WTC11 (cell line): ENCODE measurements at regions not wholly inside any gene's neighbourhood (a gene's known extent, or its start where the extent isn't known, plus 50 kb on each side); places are given as distances from the start of the nearest gene placed in this dataset.
A peak's percentile ranks its signal among the peaks of the same experiment; 100 is the strongest.

Experiments used
- ATAC-seq: fragments of 200-7000 bp; cut with Tn5 transposase; 2 replicates; pipeline ENCODE4 v1.10.0; 2021; ENCODE audit warnings: mild to moderate bottlenecking, moderate library complexity
- CTCF ChIA-PET: fragments of 300-600 bp; sonication (Branson Sonifier 250); formaldehyde crosslinking; loops from one replicate; lab custom pipeline; 2021; ENCODE audit warnings: antibody characterized with exemption; lab: Charles Lee
- POLR2A ChIA-PET: fragments of 350-600 bp; sonication (Branson Sonifier 250); formaldehyde crosslinking; loops from one replicate; lab custom pipeline; 2021; ENCODE audit warnings: antibody characterized with exemption; lab: Charles Lee
- DNase-seq: peaks from one replicate; pipeline ENCODE4 v3.0.0; 2021; ENCODE audit warnings: low spot score
- H3K27ac Mint-ChIP-seq: 2 replicates; pipeline ENCODE4 v1.8.0; 2021; ENCODE audit warnings: mixed read lengths
- H3K27me3 Mint-ChIP-seq: 2 replicates; pipeline ENCODE4 v1.8.0; 2021; ENCODE audit warnings: low read depth, mild to moderate bottlenecking, moderate library complexity, mixed read lengths
- H3K36me3 Mint-ChIP-seq: 2 replicates; pipeline ENCODE4 v1.8.0; 2021; ENCODE audit warnings: mixed read lengths
- H3K4me1 Mint-ChIP-seq: 2 replicates; pipeline ENCODE4 v1.8.0; 2022; ENCODE audit warnings: mixed read lengths
- H3K4me3 Mint-ChIP-seq: 2 replicates; pipeline ENCODE4 v1.8.0; 2021; ENCODE audit warnings: mild to moderate bottlenecking, moderate library complexity, mixed read lengths
- H3K9me3 Mint-ChIP-seq: 2 replicates; pipeline ENCODE4 v1.8.0; 2021; ENCODE audit warnings: mixed read lengths
- ATF1 ChIP-seq: sonication (generic); formaldehyde crosslinking; IDR thresholded peaks from 2 replicates; pipeline ENCODE4 v1.8.1; 2023; ENCODE audit warnings: mild to moderate bottlenecking, moderate library complexity, missing genetic modification reagents
- ATF3 ChIP-seq: sonication (generic); formaldehyde crosslinking; conservative IDR thresholded peaks from 2 replicates; pipeline ENCODE4 v1.8.1; 2022; ENCODE audit warnings: mild to moderate bottlenecking, missing genetic modification reagents
- CTCF ChIP-seq: fragments of 200-600 bp; IDR thresholded peaks from 2 replicates; pipeline ENCODE4 v1.8.0; 2022; ENCODE audit warnings: antibody characterized with exemption
- E2F5 ChIP-seq: sonication (generic); formaldehyde crosslinking; IDR thresholded peaks from 2 replicates; pipeline ENCODE4 v1.8.1; 2022; ENCODE audit warnings: mild to moderate bottlenecking, moderate library complexity, missing genetic modification reagents
- ELF4 ChIP-seq: sonication (generic); formaldehyde crosslinking; IDR thresholded peaks from 2 replicates; pipeline ENCODE4 v1.8.1; 2022; ENCODE audit warnings: low read depth, mild to moderate bottlenecking, moderate library complexity, missing genetic modification reagents
- GTF2I ChIP-seq: fragments of 250-450 bp; sonication (Bioruptor Pico); conservative IDR thresholded peaks from 2 replicates; pipeline ENCODE4 v1.4.0; 2021; ENCODE audit warnings: mild to moderate bottlenecking
- HMGA2 ChIP-seq: fragments of 250-450 bp; sonication (Bioruptor Pico); IDR thresholded peaks from 2 replicates; pipeline ENCODE4 v1.4.0; 2021; ENCODE audit warnings: mild to moderate bottlenecking, moderate library complexity
- JAZF1 ChIP-seq: fragments of 250-450 bp; sonication (Bioruptor Pico); IDR thresholded peaks from 2 replicates; pipeline ENCODE4 v1.9.0; 2021; ENCODE audit warnings: moderate library complexity, mild to moderate bottlenecking, inconsistent platforms
- JUN ChIP-seq: sonication (generic); formaldehyde crosslinking; IDR thresholded peaks from 2 replicates; pipeline ENCODE4 v1.8.0; 2023; ENCODE audit warnings: mild to moderate bottlenecking, missing genetic modification reagents
- NFATC4 ChIP-seq: fragments of 250-450 bp; sonication (Bioruptor Pico); IDR thresholded peaks from 2 replicates; pipeline ENCODE4 v1.9.0; 2021; ENCODE audit warnings: mild to moderate bottlenecking
- OVOL2 ChIP-seq: fragments of 250-450 bp; sonication (Bioruptor Pico); IDR thresholded peaks from 2 replicates; pipeline ENCODE4 v1.9.0; 2021; ENCODE audit warnings: mild to moderate bottlenecking, borderline replicate concordance
- SP1 ChIP-seq: sonication (generic); formaldehyde crosslinking; conservative IDR thresholded peaks from 2 replicates; pipeline ENCODE4 v1.8.1; 2022; ENCODE audit warnings: missing genetic modification reagents
- USF2 ChIP-seq: sonication (generic); formaldehyde crosslinking; IDR thresholded peaks from 2 replicates; pipeline ENCODE4 v1.8.1; 2023; ENCODE audit warnings: mild to moderate bottlenecking, missing genetic modification reagents, moderate library complexity
- ZNF219 ChIP-seq: sonication (generic); formaldehyde crosslinking; IDR thresholded peaks from 2 replicates; pipeline ENCODE4 v1.8.0; 2023; ENCODE audit warnings: missing genetic modification reagents, mild to moderate bottlenecking, borderline replicate concordance
- ZNF396 ChIP-seq: fragments of 250-450 bp; sonication (Bioruptor Pico); IDR thresholded peaks from 2 replicates; pipeline ENCODE4 v1.8.0; 2021; ENCODE audit warnings: mild to moderate bottlenecking, moderate library complexity, borderline replicate concordance
- ZNF423 ChIP-seq: fragments of 250-450 bp; sonication (Bioruptor Pico); IDR thresholded peaks from 2 replicates; pipeline ENCODE4 v2.1.2; 2022; ENCODE audit warnings: mild to moderate bottlenecking, moderate library complexity
- ZNF532 ChIP-seq: fragments of 250-450 bp; sonication (Bioruptor Pico); IDR thresholded peaks from 2 replicates; pipeline ENCODE4 v1.9.0; 2021; ENCODE audit warnings: mild to moderate bottlenecking, borderline replicate concordance
- ZSCAN18 ChIP-seq: fragments of 250-450 bp; sonication (Bioruptor Pico); IDR thresholded peaks from 2 replicates; pipeline ENCODE4 v2.1.2; 2022; ENCODE audit warnings: mild to moderate bottlenecking, moderate library complexity

- POLR2A ChIA-PET, result no interaction called here
- no peak for ATAC-seq
- H3K36me3 Mint-ChIP-seq, result peaks cover 7% of the 10 kb centered on the region
- DNase-seq, result no peak
- H3K27me3 Mint-ChIP-seq, result peaks cover 3% of the 10 kb centered on the region; the same call in 1 of the 2 replicates
- CTCF ChIA-PET, result no interaction called here
- no peak overlapping the region for H3K4me3 Mint-ChIP-seq
- TF ChIP-seq JAZF1 (CRISPR knock-in tag) (no peak), SP1 (CRISPR knock-in tag) (no peak), ELF4 (no peak), JUN (CRISPR knock-in tag) (no peak), ZNF396 (no peak)
- peaks cover 7% of the 10 kb centered on the region for H3K9me3 Mint-ChIP-seq
- H3K4me1 Mint-ChIP-seq, result peaks cover 22% of the 10 kb centered on the region
- H3K27ac Mint-ChIP-seq, result no peak overlapping the region
Observed at GRCh38 chr13:105471673-105472072, 1063.8 kb downstream of the EFNB2 start.

GRCh38 chr13:105466376-105466775 lies 1069.1 kb downstream of the EFNB2 start:
- ATAC-seq, result peak; percentile 83
- TF ChIP-seq ATF1 (CRISPR knock-in tag) (no peak), ZSCAN18 (CRISPR knock-in tag) (0 out of 2 replicates have a peak, but pooled peaks have one; percentile 15), HMGA2 (no peak), E2F5 (no peak)
- Mint-ChIP-seq H3K9me3 (peaks cover 16% of the 10 kb centered on the region), H3K4me3 (no peak overlapping the region), H3K27me3 (peaks cover 3% of the 10 kb centered on the region; the same call in 1 of the 2 replicates), H3K36me3 (peaks cover 7% of the 10 kb centered on the region), H3K27ac (no peak overlapping the region), H3K4me1 (peaks cover 15% of the 10 kb centered on the region)
- CTCF ChIA-PET, result interaction anchor here (0.5 kb wide), 1 partner anchor 755 kb away, joined by 6 read pairs; no protein-coding TSS in a partner anchor
- POLR2A ChIA-PET, result no interaction called here
- DNase-seq, result no peak

GRCh38 chr13:105465745-105466144 lies 1069.7 kb downstream of the EFNB2 start, which contains the start of gene DAOA:
TSS of gene DAOA (plus strand) at chr13:105466045.
- DNase-seq (no peak), ATAC-seq (no peak)
- POLR2A ChIA-PET, result no interaction called here
- Mint-ChIP-seq H3K4me1 (peaks cover 15% of the 10 kb centered on the region), H3K4me3 (no peak within 1 kb of the TSS)
- no peak for TF ChIP-seq USF2 (CRISPR knock-in tag)
- TF ChIP-seq GTF2I (CRISPR knock-in tag), result no peak
- TF ChIP-seq OVOL2 (CRISPR knock-in tag), result no peak
- no peak for TF ChIP-seq NFATC4
- TF ChIP-seq ZNF423 (CRISPR knock-in tag), result no peak
- TF ChIP-seq CTCF, result no peak
- TF ChIP-seq ATF3, result no peak
- no peak for TF ChIP-seq ZNF532
- no peak for TF ChIP-seq ZNF219 (CRISPR knock-in tag)
- TF ChIP-seq, all 79 proteins: peak for 0
- H3K27ac Mint-ChIP-seq, result no peak within 1 kb of the TSS
- CTCF ChIA-PET, result interaction anchor here (0.5 kb wide), 1 partner anchor 756 kb away, joined by 6 read pairs; no protein-coding TSS in a partner anchor
- H3K27me3 Mint-ChIP-seq, result peaks cover 3% of the 10 kb centered on the region; the same call in 1 of the 2 replicates
- peaks cover 7% of the 10 kb centered on the region for H3K36me3 Mint-ChIP-seq
- peaks cover 16% of the 10 kb centered on the region for H3K9me3 Mint-ChIP-seq
